GM19452 (cell line): ENCODE measurements at regions not wholly inside any gene's neighbourhood (a gene's known extent, or its start where the extent isn't known, plus 50 kb on each side); places are given as distances from the start of the nearest gene placed in this dataset.

ENCODE experiments used
- ATAC-seq: cut with Tn5 transposase; IDR thresholded peaks from one replicate; pipeline ENCODE4 v1.9.1; 2021; ENCODE audit not compliant: unreplicated experiment

DNA sequence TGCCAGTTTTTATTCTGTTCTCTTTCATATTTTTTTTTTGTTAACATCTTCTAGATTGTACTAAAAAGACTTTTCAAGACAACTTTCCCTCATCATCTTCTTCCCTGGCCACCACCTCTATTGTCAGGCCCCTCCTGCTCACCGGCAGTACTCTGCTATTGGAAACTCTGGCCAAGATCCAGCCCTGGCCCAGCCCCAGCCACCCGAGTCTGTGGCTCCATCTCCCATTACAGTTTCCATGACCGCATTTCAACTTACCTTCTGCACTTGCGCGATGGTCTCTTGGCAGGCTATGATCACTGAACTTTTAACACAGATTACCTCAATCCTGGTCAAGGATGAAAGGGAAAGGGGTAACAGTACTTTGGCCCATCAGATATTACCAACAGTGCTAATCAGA, 137.7 kb upstream of the POM121L12 start:
- ATAC-seq = no peak

- no peak for ATAC-seq
These were observed 138.1 kb upstream of the POM121L12 start for GRCh38 chr7:52897288-52897687.

DNA sequence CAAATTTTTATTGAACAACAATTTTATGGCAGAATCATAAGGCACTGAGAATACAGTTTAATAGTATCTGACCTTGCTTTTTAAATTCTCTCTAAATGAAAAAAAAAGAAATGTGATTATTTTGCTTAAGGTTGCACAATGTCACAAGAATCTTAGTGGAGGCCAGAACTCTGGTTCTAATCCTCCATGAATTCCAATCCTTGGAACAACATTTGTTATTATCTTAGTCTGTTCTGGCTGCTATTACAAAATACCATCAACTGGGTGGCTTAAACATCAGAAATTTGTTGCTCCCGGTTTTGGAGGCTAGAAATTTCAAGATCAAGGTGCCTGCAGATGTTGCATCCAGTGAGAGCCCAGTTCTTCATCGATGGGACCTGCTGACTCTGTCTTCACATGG, 158.2 kb upstream of the POM121L12 start:
- ATAC-seq = no peak

DNA sequence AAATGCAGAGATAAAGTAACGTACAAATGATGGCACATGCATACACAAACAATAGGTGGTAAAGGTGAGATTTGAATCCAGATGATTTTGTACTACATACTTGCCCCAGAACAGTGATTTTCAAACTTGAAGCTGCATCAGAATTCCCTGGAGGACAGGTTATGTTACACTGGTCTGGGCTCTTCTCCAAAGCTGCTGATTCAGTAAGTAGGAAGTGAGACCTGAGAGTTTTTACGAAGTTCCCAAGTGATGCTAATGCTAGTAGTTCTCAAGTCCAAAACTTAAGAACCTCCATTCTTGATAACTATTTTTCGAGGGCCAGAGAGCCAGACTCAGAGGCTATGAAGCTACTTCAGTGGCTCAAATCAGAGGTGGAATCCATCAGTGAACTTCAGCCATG, 159.0 kb upstream of the POM121L12 start:
- ATAC-seq = no peak

DNA sequence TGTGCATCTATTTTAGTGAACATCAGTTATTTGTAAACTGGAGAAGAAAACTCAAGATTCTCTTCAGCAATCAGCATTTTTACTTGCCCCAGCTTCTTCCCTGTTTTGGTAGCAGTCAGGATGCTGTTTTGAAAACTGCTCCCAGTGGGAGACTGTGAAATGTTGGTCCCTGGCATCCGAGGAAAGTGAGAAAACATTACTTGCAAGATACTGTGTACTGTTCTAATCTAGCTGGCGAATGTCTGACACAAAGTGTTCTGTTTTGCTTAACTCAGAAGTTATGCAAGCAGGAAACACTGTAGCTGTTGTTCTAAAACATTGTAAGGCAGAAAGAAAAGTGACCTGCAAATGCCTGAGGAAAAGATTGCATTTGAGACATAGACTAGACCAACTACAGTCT, 171.8 kb upstream of the POM121L12 start:
- no peak for ATAC-seq

DNA sequence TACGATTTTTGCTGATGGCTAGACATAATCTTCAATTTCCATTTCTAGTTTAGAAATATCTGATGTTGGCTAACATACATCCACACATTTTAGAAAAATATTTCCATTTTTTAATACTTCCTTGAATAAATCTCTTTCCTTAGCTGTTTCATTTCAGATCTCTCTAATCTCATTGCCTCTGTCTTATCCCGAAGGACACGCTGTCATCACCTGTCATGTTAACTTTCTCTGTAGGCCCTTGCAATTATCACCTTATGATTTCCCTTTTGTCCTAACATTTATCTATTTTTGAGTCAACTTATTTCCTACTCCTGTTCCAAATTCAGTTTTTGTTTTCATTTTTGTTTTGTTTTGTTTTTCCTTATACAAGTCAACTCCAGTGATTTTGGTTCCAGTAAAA, 173.1 kb upstream of the POM121L12 start:
- no peak for ATAC-seq

DNA sequence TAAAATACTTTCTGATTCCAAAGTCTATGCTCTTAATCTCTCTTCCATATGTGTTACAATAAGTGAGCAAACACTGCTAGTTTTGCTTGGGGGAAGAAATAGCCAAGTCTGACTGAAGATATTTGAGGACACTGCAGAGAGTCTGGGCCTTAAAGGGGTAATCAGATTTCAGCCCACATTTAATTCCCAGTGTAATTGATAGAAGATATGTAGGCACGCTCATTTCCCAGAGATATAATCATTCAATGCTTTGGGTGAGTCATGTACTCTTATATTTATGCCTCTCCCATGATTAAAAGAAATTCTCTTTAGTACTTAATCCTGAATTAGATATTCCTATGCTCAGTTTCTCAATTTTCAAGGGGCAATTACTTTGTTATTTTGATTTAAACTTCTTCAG, 178.1 kb upstream of the POM121L12 start:
- ATAC-seq = no peak

GRCh38 chr7:52854681-52855080, 180.8 kb upstream of the POM121L12 start:
- ATAC-seq = no peak

GRCh38 chr7:52851547-52851946, 183.9 kb upstream of the POM121L12 start:
- ATAC-seq = no peak

GRCh38 chr7:52843436-52843835, 192.0 kb upstream of the POM121L12 start:
- ATAC-seq = no peak

DNA sequence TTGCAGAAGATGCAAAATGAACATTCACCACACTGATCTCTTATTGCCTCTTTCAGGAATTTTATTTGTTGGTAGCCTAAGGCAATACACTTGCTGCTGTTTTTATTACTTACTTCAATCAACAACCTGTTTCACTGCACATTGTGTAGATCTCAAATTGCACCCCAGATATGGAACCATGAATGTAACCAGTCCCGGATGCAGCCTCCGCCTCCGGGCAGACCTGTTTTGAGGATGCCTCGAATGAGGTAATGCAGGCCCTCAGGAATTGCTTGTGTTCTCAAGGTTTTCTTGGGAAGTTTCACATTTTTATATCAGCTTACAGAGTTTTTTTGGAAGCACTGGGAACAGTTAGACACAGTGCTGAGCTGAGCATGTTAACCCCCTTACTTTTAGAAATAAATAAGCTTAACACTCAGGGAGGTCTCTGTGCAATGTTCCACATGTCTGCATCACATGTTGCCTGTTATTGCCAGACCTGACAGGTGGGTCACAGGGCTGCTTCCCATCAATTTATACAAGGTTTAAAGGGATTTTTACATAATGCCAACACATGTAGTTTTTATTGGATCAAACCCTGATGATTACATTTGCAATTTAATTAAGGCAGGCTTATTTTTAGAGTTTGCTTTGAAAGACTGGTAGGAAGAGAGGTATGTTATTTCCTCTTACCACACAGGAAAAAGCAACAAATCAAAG, 193.1 kb upstream of the POM121L12 start:
- ATAC-seq = no peak

- no peak for ATAC-seq
These were observed 196.4 kb upstream of the POM121L12 start for GRCh38 chr7:52838981-52839411.

DNA sequence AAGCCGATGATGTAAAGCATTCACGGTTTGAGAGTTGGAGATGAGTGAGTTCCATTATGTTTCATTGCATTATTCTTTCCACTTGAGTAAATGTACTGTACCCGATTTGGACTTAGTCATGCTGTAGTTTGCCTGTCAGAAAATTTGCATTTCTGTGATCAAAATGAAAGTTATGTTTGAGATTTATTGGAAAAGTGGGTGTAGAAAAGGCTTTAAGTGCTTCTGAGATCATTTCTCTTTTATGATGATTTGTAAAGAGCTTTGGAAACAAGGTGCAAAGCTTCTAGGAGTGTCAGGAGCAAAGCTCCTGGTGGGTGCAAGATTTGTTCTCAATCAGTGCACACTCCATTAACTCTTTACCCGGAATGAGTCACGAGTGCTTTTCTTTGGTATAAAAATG, 204.1 kb upstream of the POM121L12 start:
- no peak for ATAC-seq

GRCh38 chr7:52830801-52831200, 204.6 kb upstream of the POM121L12 start:
- no peak for ATAC-seq

- no peak for ATAC-seq
These were observed 208.7 kb upstream of the POM121L12 start for GRCh38 chr7:52826515-52827265.

GRCh38 chr7:52825611-52826010, 209.8 kb upstream of the POM121L12 start:
- ATAC-seq = no peak

DNA sequence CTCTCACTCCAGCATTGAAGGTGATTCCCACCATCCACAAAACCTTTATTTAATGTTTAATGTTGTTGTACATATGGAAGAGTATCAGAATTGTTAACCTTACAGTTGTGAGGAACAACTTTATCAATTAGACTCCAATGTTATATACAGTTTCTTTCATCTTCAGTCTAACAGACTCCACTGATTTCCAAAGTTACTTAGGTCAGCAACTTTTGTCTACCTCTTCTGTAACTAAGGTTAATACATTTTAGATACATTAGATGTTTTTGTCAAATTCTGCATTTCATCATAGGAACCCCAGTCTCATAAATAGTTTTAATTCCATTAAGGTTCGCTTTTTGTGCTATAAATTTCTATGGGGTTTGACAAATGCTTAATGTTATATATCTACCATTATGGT, 223.9 kb upstream of the POM121L12 start:
- ATAC-seq = no peak

DNA sequence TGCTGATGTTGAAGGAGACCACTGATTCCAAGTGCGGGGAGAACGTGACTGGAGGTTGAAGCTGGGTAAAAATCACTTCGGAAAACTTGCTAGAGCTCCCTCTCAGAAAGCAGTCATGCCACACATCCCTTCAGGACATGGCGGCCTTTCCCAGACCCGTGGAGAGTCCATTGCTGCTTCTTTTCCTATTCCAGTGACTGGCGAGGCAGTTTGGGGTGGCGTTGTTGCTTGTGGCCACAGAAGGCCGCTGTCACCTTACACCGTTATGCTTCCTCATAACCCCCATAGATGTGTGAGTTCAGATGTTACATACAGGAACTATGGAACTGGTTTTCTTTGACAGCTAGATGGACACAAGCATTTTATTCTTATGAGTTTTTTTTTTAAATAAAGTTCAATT, 235.6 kb upstream of the POM121L12 start:
- ATAC-seq = no peak

GRCh38 chr7:52797801-52798200, 237.6 kb upstream of the POM121L12 start:
- no peak for ATAC-seq

- no peak for ATAC-seq
These were observed 240.8 kb upstream of the POM121L12 start for GRCh38 chr7:52794621-52795020.

- no peak for ATAC-seq
These were observed 244.2 kb upstream of the POM121L12 start for GRCh38 chr7:52791176-52791700.

- ATAC-seq = no peak
These were observed 249.3 kb upstream of the POM121L12 start for GRCh38 chr7:52786174-52786573.
